Liver (tissue), 7 donors: ENCODE measurements at regions not wholly inside any gene's neighbourhood (a gene's known extent, or its start where the extent isn't known, plus 50 kb on each side); places are given as distances from the start of the nearest gene placed in this dataset.

Source experiments
- DNase-seq: peaks from one replicate; pipeline ENCODE4 v3.0.0-alpha.2; 2017; ENCODE audit warnings: low spot score
- H3K27ac ChIP-seq, 2 donors: one replicate each; pipeline ENCODE4 v1.7.0; 2013; ENCODE audit warnings: inconsistent platforms in 2 of 2, low read length in 2 of 2, control low read depth in 1 of 2, low read depth in 1 of 2, mild to moderate bottlenecking in 1 of 2
- H3K27me3 ChIP-seq, 4 donors: one replicate each; pipeline versions ENCODE4 v1.6.1 to v1.7.0; 2013; ENCODE audit warnings: low read length in 3 of 4, inconsistent platforms in 1 of 4, mild to moderate bottlenecking in 1 of 4, moderate library complexity in 1 of 4; ENCODE audit not compliant: control insufficient read depth in 4 of 4, insufficient read depth in 4 of 4
- H3K36me3 ChIP-seq, 4 donors: one replicate each; pipeline versions ENCODE4 v1.6.1 to v1.7.0; 2013; ENCODE audit warnings: low read length in 3 of 4, mild to moderate bottlenecking in 3 of 4, low read depth in 1 of 4, moderate library complexity in 1 of 4; ENCODE audit not compliant: control insufficient read depth in 4 of 4, insufficient read depth in 3 of 4
- H3K4me1 ChIP-seq, 4 donors: one replicate each; pipeline versions ENCODE4 v1.6.1 to v1.7.0; 2013; ENCODE audit warnings: low read length in 3 of 4, mild to moderate bottlenecking in 3 of 4, moderate library complexity in 1 of 4; ENCODE audit not compliant: control insufficient read depth in 4 of 4, insufficient read depth in 4 of 4
- H3K4me3 ChIP-seq, 3 donors: one replicate each; pipeline versions ENCODE4 v1.6.1 to v1.7.0; 2013; ENCODE audit warnings: low read length in 3 of 3, control low read depth in 1 of 3, low read depth in 1 of 3, mild to moderate bottlenecking in 1 of 3
- H3K9ac ChIP-seq, 2 donors: one replicate each; pipeline ENCODE4 v1.7.0; 2013; ENCODE audit warnings: low read length in 2 of 2, mild to moderate bottlenecking in 2 of 2, moderate library complexity in 2 of 2, control low read depth in 1 of 2, low read depth in 1 of 2
- H3K9me3 ChIP-seq, 4 donors: one replicate each; pipeline versions ENCODE4 v1.6.1 to v1.7.0; 2013; ENCODE audit warnings: low read length in 3 of 4; ENCODE audit not compliant: control insufficient read depth in 4 of 4
- EGR1 ChIP-seq, 2 donors: IDR thresholded peaks; 2 replicates each; pipeline ENCODE4 v1.6.1; 2016 to 2018; ENCODE audit warnings: antibody characterized with exemption in 2 of 2, low read depth in 2 of 2
- FOXA1 ChIP-seq: IDR thresholded peaks from 2 replicates; pipeline ENCODE4 v1.6.1; 2016; ENCODE audit warnings: antibody characterized with exemption
- FOXA2 ChIP-seq: IDR thresholded peaks from 2 replicates; pipeline ENCODE4 v1.6.1; 2016; ENCODE audit warnings: antibody characterized with exemption
- GABPA ChIP-seq, 2 donors: IDR thresholded peaks in 1 of 2; conservative IDR thresholded peaks in 1 of 2; 2 replicates each; pipeline ENCODE4 v1.6.1; 2016; ENCODE audit warnings: antibody characterized with exemption in 2 of 2, mild to moderate bottlenecking in 1 of 2, moderate library complexity in 1 of 2
- HNF4A ChIP-seq, 2 donors: conservative IDR thresholded peaks; 2 replicates each; pipeline ENCODE4 v1.6.1; 2016; ENCODE audit warnings: antibody characterized with exemption in 2 of 2, mild to moderate bottlenecking in 2 of 2
- HNF4G ChIP-seq: IDR thresholded peaks from 2 replicates; pipeline ENCODE4 v1.6.1; 2016; ENCODE audit warnings: antibody characterized with exemption
- JUND ChIP-seq, 2 donors: IDR thresholded peaks; 2 replicates each; pipeline ENCODE4 v1.6.1; 2016; ENCODE audit warnings: antibody characterized with exemption in 2 of 2
- NR2F2 ChIP-seq: IDR thresholded peaks from 2 replicates; pipeline ENCODE4 v1.6.1; 2016; ENCODE audit warnings: antibody characterized with exemption
- RAD21 ChIP-seq, 2 donors: IDR thresholded peaks; 2 replicates each; pipeline ENCODE4 v1.6.1; 2016; ENCODE audit warnings: antibody characterized with exemption in 2 of 2, mild to moderate bottlenecking in 2 of 2
- RXRA ChIP-seq, 2 donors: IDR thresholded peaks; 2 replicates each; pipeline ENCODE4 v1.6.1; 2017 to 2018; ENCODE audit warnings: antibody characterized with exemption in 2 of 2, mild to moderate bottlenecking in 1 of 2
- SP1 ChIP-seq: IDR thresholded peaks from 2 replicates; pipeline ENCODE4 v1.6.1; 2018; ENCODE audit warnings: antibody characterized with exemption, mild to moderate bottlenecking
- TAF1 ChIP-seq: conservative IDR thresholded peaks from 2 replicates; pipeline ENCODE4 v1.6.1; 2016; ENCODE audit warnings: antibody characterized with exemption, mild to moderate bottlenecking
- YY1 ChIP-seq: IDR thresholded peaks from 2 replicates; pipeline ENCODE4 v1.6.1; 2016; ENCODE audit warnings: antibody characterized with exemption, mild to moderate bottlenecking
- WGBS: extraction: QIAGEN DNeasy Blood & Tissue Kit; methylation state at CpG from one replicate; pipeline ENCODE4 v1.1.7; 2013; 5-methylcytosine and 5-hydroxymethylcytosine counted together
- TF ChIP-seq, protein P1 (sequence below): IDR thresholded peaks from 2 replicates; pipeline ENCODE4 v1.6.1; 2016; ENCODE audit warnings: antibody characterized with exemption
- TF ChIP-seq, protein P2 (sequence below): IDR thresholded peaks from 2 replicates; pipeline ENCODE4 v1.6.1; 2016; ENCODE audit warnings: antibody characterized with exemption
- TF ChIP-seq, protein P3 (sequence below): IDR thresholded peaks from 2 replicates; pipeline ENCODE4 v1.6.1; 2016; ENCODE audit warnings: antibody characterized with exemption, mild to moderate bottlenecking
- TF ChIP-seq, protein P4 (sequence below): IDR thresholded peaks from 2 replicates; pipeline ENCODE4 v1.6.1; 2016; ENCODE audit warnings: antibody characterized with exemption
- donor health status: healthy.
- donor health status: healthy.
- donor health status: healthy.
- donor health status: healthy.

DNA sequence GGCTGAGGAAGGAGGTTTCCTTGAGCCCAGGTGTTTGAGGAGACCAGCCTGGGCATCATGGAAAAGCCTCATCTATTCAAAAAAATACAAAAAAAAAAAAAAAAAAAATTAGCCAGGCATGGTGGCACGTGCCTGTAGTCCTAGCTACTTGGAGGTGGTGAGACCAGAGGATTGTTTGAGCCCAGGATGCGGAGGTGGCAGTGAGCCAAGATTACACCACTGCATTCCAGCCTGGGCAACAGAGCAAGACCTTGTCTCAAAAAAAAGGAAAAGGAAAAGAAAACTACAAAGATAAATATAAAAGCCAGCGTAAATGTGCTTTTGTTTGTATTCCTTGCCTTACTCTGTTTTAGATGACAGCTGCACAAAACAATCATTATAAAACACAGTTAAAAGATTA lies 2249.2 kb upstream of the C9orf72 start:
- TF ChIP-seq FOXA1, result no peak
- no peak for TF ChIP-seq FOXA2
- no peak for TF ChIP-seq GABPA (IDR thresholded peaks at IDR 0.05 in 1 of 2, conservative IDR thresholded peaks at IDR 0.05 in 1 of 2)
- TF ChIP-seq JUND (IDR thresholded peaks at IDR 0.05), result no peak
- TF ChIP-seq YY1, result no peak
- no peak for TF ChIP-seq NR2F2
- no peak for TF ChIP-seq RAD21 (IDR thresholded peaks at IDR 0.05)
- no peak for TF ChIP-seq SP1
- TF ChIP-seq HNF4G, result no peak
- no peak for TF ChIP-seq HNF4A (conservative IDR thresholded peaks at IDR 0.05)
- TF ChIP-seq TAF1, result no peak
- no peak for TF ChIP-seq EGR1 (IDR thresholded peaks at IDR 0.05; ENCODE audit: low read depth in 2 of 2)
- TF ChIP-seq, protein P1, sequence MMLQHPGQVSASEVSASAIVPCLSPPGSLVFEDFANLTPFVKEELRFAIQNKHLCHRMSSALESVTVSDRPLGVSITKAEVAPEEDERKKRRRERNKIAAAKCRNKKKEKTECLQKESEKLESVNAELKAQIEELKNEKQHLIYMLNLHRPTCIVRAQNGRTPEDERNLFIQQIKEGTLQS, result no peak
- TF ChIP-seq, protein P2, sequence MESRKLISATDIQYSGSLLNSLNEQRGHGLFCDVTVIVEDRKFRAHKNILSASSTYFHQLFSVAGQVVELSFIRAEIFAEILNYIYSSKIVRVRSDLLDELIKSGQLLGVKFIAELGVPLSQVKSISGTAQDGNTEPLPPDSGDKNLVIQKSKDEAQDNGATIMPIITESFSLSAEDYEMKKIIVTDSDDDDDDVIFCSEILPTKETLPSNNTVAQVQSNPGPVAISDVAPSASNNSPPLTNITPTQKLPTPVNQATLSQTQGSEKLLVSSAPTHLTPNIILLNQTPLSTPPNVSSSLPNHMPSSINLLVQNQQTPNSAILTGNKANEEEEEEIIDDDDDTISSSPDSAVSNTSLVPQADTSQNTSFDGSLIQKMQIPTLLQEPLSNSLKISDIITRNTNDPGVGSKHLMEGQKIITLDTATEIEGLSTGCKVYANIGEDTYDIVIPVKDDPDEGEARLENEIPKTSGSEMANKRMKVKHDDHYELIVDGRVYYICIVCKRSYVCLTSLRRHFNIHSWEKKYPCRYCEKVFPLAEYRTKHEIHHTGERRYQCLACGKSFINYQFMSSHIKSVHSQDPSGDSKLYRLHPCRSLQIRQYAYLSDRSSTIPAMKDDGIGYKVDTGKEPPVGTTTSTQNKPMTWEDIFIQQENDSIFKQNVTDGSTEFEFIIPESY, result no peak
- TF ChIP-seq, protein P3, sequence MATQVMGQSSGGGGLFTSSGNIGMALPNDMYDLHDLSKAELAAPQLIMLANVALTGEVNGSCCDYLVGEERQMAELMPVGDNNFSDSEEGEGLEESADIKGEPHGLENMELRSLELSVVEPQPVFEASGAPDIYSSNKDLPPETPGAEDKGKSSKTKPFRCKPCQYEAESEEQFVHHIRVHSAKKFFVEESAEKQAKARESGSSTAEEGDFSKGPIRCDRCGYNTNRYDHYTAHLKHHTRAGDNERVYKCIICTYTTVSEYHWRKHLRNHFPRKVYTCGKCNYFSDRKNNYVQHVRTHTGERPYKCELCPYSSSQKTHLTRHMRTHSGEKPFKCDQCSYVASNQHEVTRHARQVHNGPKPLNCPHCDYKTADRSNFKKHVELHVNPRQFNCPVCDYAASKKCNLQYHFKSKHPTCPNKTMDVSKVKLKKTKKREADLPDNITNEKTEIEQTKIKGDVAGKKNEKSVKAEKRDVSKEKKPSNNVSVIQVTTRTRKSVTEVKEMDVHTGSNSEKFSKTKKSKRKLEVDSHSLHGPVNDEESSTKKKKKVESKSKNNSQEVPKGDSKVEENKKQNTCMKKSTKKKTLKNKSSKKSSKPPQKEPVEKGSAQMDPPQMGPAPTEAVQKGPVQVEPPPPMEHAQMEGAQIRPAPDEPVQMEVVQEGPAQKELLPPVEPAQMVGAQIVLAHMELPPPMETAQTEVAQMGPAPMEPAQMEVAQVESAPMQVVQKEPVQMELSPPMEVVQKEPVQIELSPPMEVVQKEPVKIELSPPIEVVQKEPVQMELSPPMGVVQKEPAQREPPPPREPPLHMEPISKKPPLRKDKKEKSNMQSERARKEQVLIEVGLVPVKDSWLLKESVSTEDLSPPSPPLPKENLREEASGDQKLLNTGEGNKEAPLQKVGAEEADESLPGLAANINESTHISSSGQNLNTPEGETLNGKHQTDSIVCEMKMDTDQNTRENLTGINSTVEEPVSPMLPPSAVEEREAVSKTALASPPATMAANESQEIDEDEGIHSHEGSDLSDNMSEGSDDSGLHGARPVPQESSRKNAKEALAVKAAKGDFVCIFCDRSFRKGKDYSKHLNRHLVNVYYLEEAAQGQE, result no peak
- TF ChIP-seq, protein P4, sequence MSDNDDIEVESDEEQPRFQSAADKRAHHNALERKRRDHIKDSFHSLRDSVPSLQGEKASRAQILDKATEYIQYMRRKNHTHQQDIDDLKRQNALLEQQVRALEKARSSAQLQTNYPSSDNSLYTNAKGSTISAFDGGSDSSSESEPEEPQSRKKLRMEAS, result no peak
- no peak for TF ChIP-seq RXRA (IDR thresholded peaks at IDR 0.05)
- H3K27ac ChIP-seq, result no peak overlapping the region

DNA sequence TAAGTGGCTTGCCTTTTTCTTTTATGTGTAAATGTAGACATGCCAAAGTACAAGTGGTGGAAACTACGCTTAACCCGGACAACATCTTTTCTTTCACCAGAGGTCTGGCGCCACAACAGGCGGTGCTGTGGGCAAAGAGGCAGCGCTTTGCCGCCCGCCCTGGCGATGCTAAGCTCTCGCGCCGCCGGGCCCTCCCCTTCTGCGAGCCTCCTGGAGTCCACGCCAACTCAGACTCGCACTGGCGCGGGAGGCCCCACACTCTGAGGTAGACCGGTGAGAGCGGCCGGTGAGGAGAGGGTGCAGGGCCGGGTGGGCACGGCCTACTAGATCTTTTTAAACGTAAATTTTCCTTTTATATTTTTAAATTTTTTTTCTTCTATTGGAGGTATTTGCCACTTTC lies 2253.1 kb upstream of the C9orf72 start:
- H3K4me3 ChIP-seq, result no peak overlapping the region
- no peak for TF ChIP-seq RAD21 (IDR thresholded peaks at IDR 0.05)
- TF ChIP-seq FOXA2, result no peak
- H3K9me3 ChIP-seq, result no peaks in the 10 kb centered on the region
- H3K9ac ChIP-seq, result no peak overlapping the region
- no peaks in the 10 kb centered on the region for H3K4me1 ChIP-seq
- DNase-seq, result no peak
- H3K27me3 ChIP-seq, result no peaks in the 10 kb centered on the region
- H3K27ac ChIP-seq, result no peak overlapping the region
- 94% methylated on average over 23 of the region's 23 CpGs for WGBS
- H3K36me3 ChIP-seq, result no peaks in the 10 kb centered on the region

More for the DNA sequence above, 2249.2 kb upstream of the C9orf72 start:
- no peaks in the 10 kb centered on the region for H3K4me1 ChIP-seq
- H3K9me3 ChIP-seq, result peaks cover 0 to 5% (median 0%) of the 10 kb centered on the region in 4 donors
- H3K4me3 ChIP-seq, result no peak overlapping the region
- no peak overlapping the region for H3K9ac ChIP-seq
- no peaks in the 10 kb centered on the region for H3K36me3 ChIP-seq
- no peaks in the 10 kb centered on the region for H3K27me3 ChIP-seq
- 64% methylated on average over 3 of the region's 3 CpGs for WGBS
- no peak for DNase-seq
